Mammary epithelial cell (primary cell): ENCODE measurements at regions not wholly inside any gene's neighbourhood (a gene's known extent, or its start where the extent isn't known, plus 50 kb on each side); places are given as distances from the start of the nearest gene placed in this dataset.

Source experiments
- EZH2 ChIP-seq: IDR thresholded peaks from 2 replicates; pipeline ENCODE4 v1.6.1; 2012; ENCODE audit warnings: low read length, inconsistent platforms, borderline replicate concordance
- TF ChIP-seq, protein P1 (sequence below), 2 donors: IDR thresholded peaks in 1 of 2; conservative IDR thresholded peaks in 1 of 2; 2 replicates each; pipeline ENCODE4 v1.5.1; 2011 to 2012; ENCODE audit warnings: inconsistent platforms in 2 of 2, low read length in 2 of 2, mild to moderate bottlenecking in 2 of 2, control low read depth in 1 of 2, low read depth in 1 of 2; ENCODE audit not compliant: insufficient read depth in 1 of 2; ENCODE audit errors: extremely low read depth in 1 of 2

DNA sequence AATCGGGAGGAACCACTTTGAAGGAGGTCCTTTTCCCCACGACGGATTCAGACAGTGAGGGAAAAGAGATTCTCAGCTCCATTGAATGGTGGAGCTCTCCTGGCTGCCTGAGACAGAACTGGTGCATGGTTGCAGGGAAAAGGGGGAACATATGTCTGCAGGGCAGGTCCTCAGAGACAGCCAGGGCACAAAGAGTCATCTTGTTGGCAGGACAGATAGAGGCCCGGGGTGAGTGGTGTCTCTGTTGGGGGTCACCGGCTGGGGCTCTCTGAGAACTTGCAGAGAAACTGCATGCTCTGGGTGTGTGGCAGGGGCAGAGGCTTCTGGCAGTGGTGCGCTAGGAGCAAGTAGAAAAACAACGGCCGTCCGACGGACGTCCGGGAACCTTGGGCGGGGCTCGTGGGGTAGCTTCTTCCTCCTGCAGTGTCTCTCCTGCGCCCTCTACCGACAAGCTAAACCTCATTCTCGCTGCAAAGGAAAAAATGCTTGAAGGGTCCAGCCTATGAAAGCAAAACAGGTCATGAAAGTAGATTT is 94.3 kb downstream of the CDCA7 start:
- TF ChIP-seq, protein P1, sequence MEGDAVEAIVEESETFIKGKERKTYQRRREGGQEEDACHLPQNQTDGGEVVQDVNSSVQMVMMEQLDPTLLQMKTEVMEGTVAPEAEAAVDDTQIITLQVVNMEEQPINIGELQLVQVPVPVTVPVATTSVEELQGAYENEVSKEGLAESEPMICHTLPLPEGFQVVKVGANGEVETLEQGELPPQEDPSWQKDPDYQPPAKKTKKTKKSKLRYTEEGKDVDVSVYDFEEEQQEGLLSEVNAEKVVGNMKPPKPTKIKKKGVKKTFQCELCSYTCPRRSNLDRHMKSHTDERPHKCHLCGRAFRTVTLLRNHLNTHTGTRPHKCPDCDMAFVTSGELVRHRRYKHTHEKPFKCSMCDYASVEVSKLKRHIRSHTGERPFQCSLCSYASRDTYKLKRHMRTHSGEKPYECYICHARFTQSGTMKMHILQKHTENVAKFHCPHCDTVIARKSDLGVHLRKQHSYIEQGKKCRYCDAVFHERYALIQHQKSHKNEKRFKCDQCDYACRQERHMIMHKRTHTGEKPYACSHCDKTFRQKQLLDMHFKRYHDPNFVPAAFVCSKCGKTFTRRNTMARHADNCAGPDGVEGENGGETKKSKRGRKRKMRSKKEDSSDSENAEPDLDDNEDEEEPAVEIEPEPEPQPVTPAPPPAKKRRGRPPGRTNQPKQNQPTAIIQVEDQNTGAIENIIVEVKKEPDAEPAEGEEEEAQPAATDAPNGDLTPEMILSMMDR (conservative IDR thresholded peaks at IDR 0.05 in 1 of 2, IDR thresholded peaks at IDR 0.05 in 1 of 2; ENCODE audit: extremely low read depth in 1 of 2, insufficient read depth in 1 of 2, low read depth in 1 of 2, low read length in 2 of 2): peak; percentile 81 to 90
- no peak for TF ChIP-seq EZH2
